ENCODE measurements at regions not wholly inside any gene's neighbourhood (a gene's known extent, or its start where the extent isn't known, plus 50 kb on each side); places are given as distances from the start of the nearest gene placed in this dataset.

DNA sequence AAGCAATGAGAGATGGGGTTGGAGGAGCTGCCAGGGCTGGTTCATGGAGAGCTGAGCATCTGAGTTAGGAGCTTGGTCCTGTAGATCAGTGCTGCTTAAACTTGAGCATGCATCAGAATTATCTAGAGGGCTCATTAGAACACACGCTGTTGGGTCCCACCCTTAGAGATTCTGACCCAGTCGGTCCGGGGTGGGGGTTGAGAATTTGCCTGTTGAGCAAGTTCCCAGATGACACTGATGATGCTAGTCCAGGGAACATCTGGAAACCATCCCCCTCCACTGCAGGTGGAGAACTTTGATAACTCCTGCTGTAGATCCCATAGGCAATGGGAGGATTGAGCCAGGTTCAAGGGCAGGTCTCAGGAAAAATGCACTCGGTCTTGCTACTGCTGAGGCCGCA, 158.0 kb upstream of the KLF4 start:
- TF ChIP-seq, protein P1, sequence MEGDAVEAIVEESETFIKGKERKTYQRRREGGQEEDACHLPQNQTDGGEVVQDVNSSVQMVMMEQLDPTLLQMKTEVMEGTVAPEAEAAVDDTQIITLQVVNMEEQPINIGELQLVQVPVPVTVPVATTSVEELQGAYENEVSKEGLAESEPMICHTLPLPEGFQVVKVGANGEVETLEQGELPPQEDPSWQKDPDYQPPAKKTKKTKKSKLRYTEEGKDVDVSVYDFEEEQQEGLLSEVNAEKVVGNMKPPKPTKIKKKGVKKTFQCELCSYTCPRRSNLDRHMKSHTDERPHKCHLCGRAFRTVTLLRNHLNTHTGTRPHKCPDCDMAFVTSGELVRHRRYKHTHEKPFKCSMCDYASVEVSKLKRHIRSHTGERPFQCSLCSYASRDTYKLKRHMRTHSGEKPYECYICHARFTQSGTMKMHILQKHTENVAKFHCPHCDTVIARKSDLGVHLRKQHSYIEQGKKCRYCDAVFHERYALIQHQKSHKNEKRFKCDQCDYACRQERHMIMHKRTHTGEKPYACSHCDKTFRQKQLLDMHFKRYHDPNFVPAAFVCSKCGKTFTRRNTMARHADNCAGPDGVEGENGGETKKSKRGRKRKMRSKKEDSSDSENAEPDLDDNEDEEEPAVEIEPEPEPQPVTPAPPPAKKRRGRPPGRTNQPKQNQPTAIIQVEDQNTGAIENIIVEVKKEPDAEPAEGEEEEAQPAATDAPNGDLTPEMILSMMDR (conservative IDR thresholded peaks at IDR 0.05): no peak
- no peak overlapping the region for H3K27ac ChIP-seq

DNA sequence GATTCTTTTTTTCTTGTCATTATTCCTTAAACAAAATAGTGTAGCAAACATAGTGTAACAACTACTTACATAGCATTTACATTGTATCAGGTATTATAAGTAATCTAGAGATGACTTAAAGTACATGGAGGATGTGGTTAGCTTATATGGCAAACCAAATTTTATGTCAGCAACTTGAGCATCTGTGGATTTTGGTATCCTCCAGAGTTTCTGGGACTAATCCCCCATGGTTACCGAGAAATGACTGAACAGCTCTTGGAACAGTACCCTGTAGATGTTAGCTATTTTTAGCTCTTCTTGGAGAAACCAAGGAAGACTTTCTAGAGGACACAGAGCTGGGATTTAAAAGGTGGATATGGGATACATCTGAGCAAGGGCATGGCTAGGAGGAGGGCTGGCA, 157.6 kb upstream of the KLF4 start:
- TF ChIP-seq, protein P1 (conservative IDR thresholded peaks at IDR 0.05): no peak

DNA sequence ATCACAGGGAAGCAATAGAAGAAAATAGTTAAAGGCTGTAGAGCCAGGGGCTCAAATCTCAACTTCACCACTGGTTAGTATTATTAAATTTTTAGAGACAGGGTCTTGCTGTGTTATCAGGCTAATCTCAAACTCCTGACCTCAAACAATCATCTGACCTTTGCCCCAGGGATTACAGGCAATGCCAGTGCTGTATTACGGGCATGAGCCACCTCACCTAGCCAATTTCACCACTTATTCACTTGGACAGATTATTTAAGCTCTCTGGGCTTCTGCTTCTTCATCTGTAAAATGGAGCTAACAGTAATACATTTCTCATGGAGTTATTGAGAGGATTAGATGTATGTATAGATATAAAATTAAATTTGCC, 155.9 kb upstream of the KLF4 start:
- H3K27ac ChIP-seq: no peak overlapping the region
- TF ChIP-seq, protein P1 (conservative IDR thresholded peaks at IDR 0.05): no peak

More for the DNA sequence above, 157.6 kb upstream of the KLF4 start:
- no peak overlapping the region for H3K27ac ChIP-seq

DNA sequence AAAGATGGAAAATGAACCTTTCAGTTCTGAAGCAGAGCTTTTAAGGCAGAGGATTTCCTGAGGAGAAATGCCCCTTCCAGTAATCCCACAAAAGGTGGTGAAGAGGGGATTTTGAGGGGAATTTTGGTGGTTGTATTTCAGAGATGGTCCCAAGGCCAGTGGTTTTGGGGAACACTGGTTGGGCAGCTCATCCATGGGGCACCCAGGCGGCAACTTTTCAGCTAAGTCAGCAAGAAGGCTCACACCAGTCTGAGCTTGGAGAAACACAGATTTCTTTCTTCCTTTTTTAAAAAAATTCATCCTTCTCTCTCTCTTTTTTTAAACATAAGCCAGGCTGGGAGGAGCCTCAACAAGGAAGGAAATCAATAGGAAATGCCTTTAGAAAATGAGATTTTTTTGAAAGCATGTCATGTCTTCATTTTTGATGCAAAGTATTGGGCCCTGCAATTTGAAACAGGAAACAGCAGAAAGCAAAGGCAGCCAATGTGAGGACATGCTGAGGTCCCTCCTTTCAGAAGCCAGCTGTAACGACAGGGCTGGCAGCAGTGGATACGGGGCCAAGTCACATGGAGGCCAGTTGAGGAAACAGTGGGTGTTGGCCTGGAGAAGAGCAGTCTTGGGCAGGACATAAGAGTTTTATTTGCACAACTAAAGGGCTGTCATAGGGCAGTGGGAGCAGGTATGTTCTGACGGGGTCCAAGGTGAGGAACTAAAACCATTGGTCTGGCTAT, 155.3 kb upstream of the KLF4 start:
- H3K27ac ChIP-seq: no peak overlapping the region
- TF ChIP-seq, protein P1 (conservative IDR thresholded peaks at IDR 0.05): no peak

DNA sequence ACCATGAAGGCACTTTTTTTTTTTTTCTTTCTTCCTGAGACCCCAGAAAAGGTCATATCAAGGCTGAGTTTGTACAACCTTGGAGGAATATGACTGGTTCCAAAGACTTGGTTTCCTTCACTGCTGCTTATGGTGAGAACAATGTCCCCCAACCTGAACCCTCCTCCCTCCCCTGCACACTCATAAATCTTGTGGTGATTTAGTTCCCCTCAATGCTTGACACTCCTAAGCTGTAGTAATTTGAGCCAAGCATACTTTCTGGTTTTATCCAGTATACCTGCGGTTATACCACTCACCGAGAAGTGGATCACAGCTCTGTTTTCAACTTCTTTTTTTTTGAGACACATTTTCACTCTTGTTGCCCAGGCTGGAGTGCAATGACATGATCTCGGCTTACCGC, 149.9 kb upstream of the KLF4 start:
- TF ChIP-seq, protein P1 (conservative IDR thresholded peaks at IDR 0.05): no peak
- H3K27ac ChIP-seq: no peak overlapping the region

DNA sequence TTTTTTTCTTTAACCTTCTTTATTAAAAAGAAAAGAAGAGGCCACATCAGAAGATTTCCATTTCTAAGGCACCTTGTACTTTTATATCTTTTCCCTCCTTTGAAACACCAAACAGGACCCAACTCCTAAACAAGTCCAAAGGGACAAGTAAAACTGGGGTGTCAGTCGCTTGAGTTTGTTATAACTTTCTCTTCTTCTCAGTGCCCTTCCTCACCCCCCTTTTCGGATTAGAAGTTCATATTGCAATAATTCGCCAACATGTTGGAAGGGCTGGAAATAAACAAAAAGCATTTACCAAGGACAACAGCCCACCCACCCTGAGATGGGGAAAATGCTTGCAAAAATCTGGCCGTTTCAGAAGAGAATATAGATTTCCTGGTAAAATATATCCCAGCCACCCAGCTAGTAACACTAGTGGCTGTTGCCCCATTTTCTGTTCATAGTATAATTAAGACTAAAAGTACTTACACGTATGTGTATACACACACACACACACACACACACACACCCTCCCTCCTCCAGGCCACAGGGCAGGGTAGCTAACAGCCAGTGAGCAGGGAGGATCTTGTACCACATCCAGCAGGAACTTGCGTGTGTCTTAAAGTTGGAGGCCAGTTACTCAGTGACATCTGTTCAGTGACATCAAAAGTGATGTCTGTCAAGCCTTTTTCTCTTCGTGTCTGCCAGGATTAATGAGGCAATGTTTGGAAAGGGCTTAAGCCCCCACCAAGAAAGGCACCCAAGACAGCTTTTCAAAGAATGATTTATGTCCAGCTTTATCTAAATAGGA, 149.1 kb upstream of the KLF4 start:
- TF ChIP-seq, protein P1 (conservative IDR thresholded peaks at IDR 0.05): no peak
- no peak overlapping the region for H3K27ac ChIP-seq
